ENCODE measurements at regions not wholly inside any gene's neighbourhood (a gene's known extent, or its start where the extent isn't known, plus 50 kb on each side); places are given as distances from the start of the nearest gene placed in this dataset.
"Not testable (repeated sequence)": the region's sequence is repeated elsewhere in the genome, so short reads cannot be mapped to it uniquely, and the experiment has no call there.

GRCh38 chr7:72266-73057 is 119.9 kb upstream of the FAM20C start:
- POLR2A ChIA-PET (ENCODE audit: unreplicated experiment); BruUV-seq (replicated peaks); H3F3A ChIP-seq (ENCODE audit: low read length, unreplicated experiment); intact Hi-C loops (cut with micrococcal nuclease); H3K9me2 ChIP-seq (replicated peaks; ENCODE audit: low read length); H3K79me2 ChIP-seq (ENCODE audit: low read length); H3K4me3 ChIP-seq (ENCODE audit: low read length); CTCF ChIA-PET; H3K9me3 ChIP-seq (ENCODE audit: low read length); H3K9ac ChIP-seq (ENCODE audit: low read length); H3K36me3 ChIP-seq (ENCODE audit: low read depth, low read length); H2AFZ ChIP-seq (ENCODE audit: low read length); DNase-seq; H3K4me2 ChIP-seq (ENCODE audit: low read length); H4K20me1 ChIP-seq (ENCODE audit: low read length); ATAC-seq; H3K27me3 ChIP-seq (ENCODE audit: low read length); H3K27ac ChIP-seq (ENCODE audit: low read length): not testable (repeated sequence)
- peaks cover 13% of the 10 kb centered on the region for H3K4me1 ChIP-seq (ENCODE audit: insufficient read depth, low read length)

- H2AFZ ChIP-seq (ENCODE audit: low read length); CTCF ChIA-PET; H3K27me3 ChIP-seq (ENCODE audit: low read length); H3K9me2 ChIP-seq (replicated peaks; ENCODE audit: low read length); ATAC-seq; DNase-seq; BruUV-seq (replicated peaks); POLR2A ChIA-PET (ENCODE audit: unreplicated experiment); H3F3A ChIP-seq (ENCODE audit: low read length, unreplicated experiment); H3K9ac ChIP-seq (ENCODE audit: low read length); H3K4me1 ChIP-seq (ENCODE audit: insufficient read depth, low read length); intact Hi-C loops (cut with micrococcal nuclease); H3K27ac ChIP-seq (ENCODE audit: low read length); H3K36me3 ChIP-seq (ENCODE audit: low read depth, low read length); H3K4me2 ChIP-seq (ENCODE audit: low read length); H3K4me3 ChIP-seq (ENCODE audit: low read length); H4K20me1 ChIP-seq (ENCODE audit: low read length); H3K79me2 ChIP-seq (ENCODE audit: low read length); H3K9me3 ChIP-seq (ENCODE audit: low read length): not testable (repeated sequence)
Measured at GRCh38 chr7:73058-73331, 119.4 kb upstream of the FAM20C start.

GRCh38 chr7:74008-74540 is 118.3 kb upstream of the FAM20C start:
- H2AFZ ChIP-seq (ENCODE audit: low read length); H3K9me2 ChIP-seq (replicated peaks; ENCODE audit: low read length); H3K27ac ChIP-seq (ENCODE audit: low read length); POLR2A ChIA-PET (ENCODE audit: unreplicated experiment); CTCF ChIA-PET; H3K4me2 ChIP-seq (ENCODE audit: low read length); BruUV-seq (replicated peaks); H3K27me3 ChIP-seq (ENCODE audit: low read length); H3F3A ChIP-seq (ENCODE audit: low read length, unreplicated experiment); H3K9me3 ChIP-seq (ENCODE audit: low read length); H3K4me1 ChIP-seq (ENCODE audit: insufficient read depth, low read length); H3K36me3 ChIP-seq (ENCODE audit: low read depth, low read length); ATAC-seq; DNase-seq; intact Hi-C loops (cut with micrococcal nuclease); H3K79me2 ChIP-seq (ENCODE audit: low read length); H3K9ac ChIP-seq (ENCODE audit: low read length); H4K20me1 ChIP-seq (ENCODE audit: low read length); H3K4me3 ChIP-seq (ENCODE audit: low read length): not testable (repeated sequence)

- not testable (repeated sequence) for H3K4me3 ChIP-seq (ENCODE audit: low read length)
Measured at GRCh38 chr7:75511-75910, 116.9 kb upstream of the FAM20C start.

GRCh38 chr7:76202-76601 is 116.2 kb upstream of the FAM20C start:
- CTCF ChIA-PET; H4K20me1 ChIP-seq (ENCODE audit: low read length); H3K4me1 ChIP-seq (ENCODE audit: insufficient read depth, low read length); intact Hi-C loops (cut with micrococcal nuclease); H3K9ac ChIP-seq (ENCODE audit: low read length); BruUV-seq (replicated peaks); H3K27ac ChIP-seq (ENCODE audit: low read length); H3K79me2 ChIP-seq (ENCODE audit: low read length); H3K9me3 ChIP-seq (ENCODE audit: low read length); DNase-seq; H3K9me2 ChIP-seq (replicated peaks; ENCODE audit: low read length); H3K4me3 ChIP-seq (ENCODE audit: low read length); H3F3A ChIP-seq (ENCODE audit: low read length, unreplicated experiment); ATAC-seq; POLR2A ChIA-PET (ENCODE audit: unreplicated experiment); H2AFZ ChIP-seq (ENCODE audit: low read length); H3K4me2 ChIP-seq (ENCODE audit: low read length); H3K36me3 ChIP-seq (ENCODE audit: low read depth, low read length); H3K27me3 ChIP-seq (ENCODE audit: low read length): not testable (repeated sequence)

More at GRCh38 chr7:75511-75910, 116.9 kb upstream of the FAM20C start:
- H2AFZ ChIP-seq (ENCODE audit: low read length); CTCF ChIA-PET; H3K9me2 ChIP-seq (replicated peaks; ENCODE audit: low read length); POLR2A ChIA-PET (ENCODE audit: unreplicated experiment); H3K36me3 ChIP-seq (ENCODE audit: low read depth, low read length); H3K4me1 ChIP-seq (ENCODE audit: insufficient read depth, low read length); H3F3A ChIP-seq (ENCODE audit: low read length, unreplicated experiment); DNase-seq; H4K20me1 ChIP-seq (ENCODE audit: low read length); H3K9ac ChIP-seq (ENCODE audit: low read length); H3K27ac ChIP-seq (ENCODE audit: low read length); H3K27me3 ChIP-seq (ENCODE audit: low read length); H3K4me2 ChIP-seq (ENCODE audit: low read length); intact Hi-C loops (cut with micrococcal nuclease); H3K9me3 ChIP-seq (ENCODE audit: low read length); H3K79me2 ChIP-seq (ENCODE audit: low read length); BruUV-seq (replicated peaks); ATAC-seq: not testable (repeated sequence)

GRCh38 chr7:76829-77395 is 115.5 kb upstream of the FAM20C start:
- H3K9me3 ChIP-seq (ENCODE audit: low read length); H2AFZ ChIP-seq (ENCODE audit: low read length); H3K27me3 ChIP-seq (ENCODE audit: low read length); H3K9ac ChIP-seq (ENCODE audit: low read length); DNase-seq; H3K9me2 ChIP-seq (replicated peaks; ENCODE audit: low read length); BruUV-seq (replicated peaks); POLR2A ChIA-PET (ENCODE audit: unreplicated experiment); H3K4me1 ChIP-seq (ENCODE audit: insufficient read depth, low read length); H3K36me3 ChIP-seq (ENCODE audit: low read depth, low read length); CTCF ChIA-PET; H3K79me2 ChIP-seq (ENCODE audit: low read length); H3K27ac ChIP-seq (ENCODE audit: low read length); intact Hi-C loops (cut with micrococcal nuclease); H3F3A ChIP-seq (ENCODE audit: low read length, unreplicated experiment); H4K20me1 ChIP-seq (ENCODE audit: low read length); H3K4me3 ChIP-seq (ENCODE audit: low read length); H3K4me2 ChIP-seq (ENCODE audit: low read length); ATAC-seq: not testable (repeated sequence)

- H3K9ac ChIP-seq (ENCODE audit: low read length); intact Hi-C loops (cut with micrococcal nuclease); BruUV-seq (replicated peaks); H3K9me2 ChIP-seq (replicated peaks; ENCODE audit: low read length); H4K20me1 ChIP-seq (ENCODE audit: low read length); H3K79me2 ChIP-seq (ENCODE audit: low read length); H3K36me3 ChIP-seq (ENCODE audit: low read depth, low read length); H3F3A ChIP-seq (ENCODE audit: low read length, unreplicated experiment); POLR2A ChIA-PET (ENCODE audit: unreplicated experiment); H3K27me3 ChIP-seq (ENCODE audit: low read length); DNase-seq; ATAC-seq; CTCF ChIA-PET; H2AFZ ChIP-seq (ENCODE audit: low read length); H3K4me2 ChIP-seq (ENCODE audit: low read length); H3K4me3 ChIP-seq (ENCODE audit: low read length); H3K9me3 ChIP-seq (ENCODE audit: low read length); H3K27ac ChIP-seq (ENCODE audit: low read length); H3K4me1 ChIP-seq (ENCODE audit: insufficient read depth, low read length): not testable (repeated sequence)
Measured at GRCh38 chr7:78862-79261, 113.5 kb upstream of the FAM20C start.
